ENCODE measurements at regions not wholly inside any gene's neighbourhood (a gene's known extent, or its start where the extent isn't known, plus 50 kb on each side); places are given as distances from the start of the nearest gene placed in this dataset.

GRCh38 chr10:121087688-121088087 is 236.5 kb downstream of the WDR11 start:
- H3K9ac ChIP-seq (ENCODE audit: extremely low read depth, low read length, poor library complexity, severe bottlenecking), result no peak overlapping the region
- H3K4me1 Mint-ChIP-seq, result peaks cover 10% of the 10 kb centered on the region
- no peaks in the 10 kb centered on the region for H3K36me3 ChIP-seq (ENCODE audit: control insufficient read depth, insufficient read depth, low read length)
- H3K9me3 Mint-ChIP-seq, result peaks cover 2% of the 10 kb centered on the region
- H3K4me3 Mint-ChIP-seq, result no peak overlapping the region
- no peak overlapping the region for H3K27ac ChIP-seq (ENCODE audit: low read depth, low read length)
- H3K27me3 Mint-ChIP-seq (ENCODE audit: insufficient read depth), result no peaks in the 10 kb centered on the region
- WGBS, 2 experiments (ENCODE audit: insufficient coverage in 1 of 2, insufficient read length in 1 of 2), result 93 to 100% methylated on average over 2 to 4 of the region's 4 CpGs
- H3K9me3 ChIP-seq (ENCODE audit: control insufficient read depth, low read length), result peaks cover 9% of the 10 kb centered on the region
- no peaks in the 10 kb centered on the region for H3K27me3 ChIP-seq (ENCODE audit: control insufficient read depth, insufficient read depth, low read length, poor library complexity, severe bottlenecking)
- no peak for DNase-seq
- no peak for TF ChIP-seq CTCF (conservative IDR thresholded peaks at IDR 0.05)
- H3K27ac Mint-ChIP-seq, result no peak overlapping the region
- no peaks in the 10 kb centered on the region for H3K36me3 Mint-ChIP-seq (ENCODE audit: low read depth)
- no peak overlapping the region for H3K4me3 ChIP-seq (ENCODE audit: low read length)
- no peaks in the 10 kb centered on the region for H3K4me1 ChIP-seq (ENCODE audit: control insufficient read depth, insufficient read depth, low read length)

DNA sequence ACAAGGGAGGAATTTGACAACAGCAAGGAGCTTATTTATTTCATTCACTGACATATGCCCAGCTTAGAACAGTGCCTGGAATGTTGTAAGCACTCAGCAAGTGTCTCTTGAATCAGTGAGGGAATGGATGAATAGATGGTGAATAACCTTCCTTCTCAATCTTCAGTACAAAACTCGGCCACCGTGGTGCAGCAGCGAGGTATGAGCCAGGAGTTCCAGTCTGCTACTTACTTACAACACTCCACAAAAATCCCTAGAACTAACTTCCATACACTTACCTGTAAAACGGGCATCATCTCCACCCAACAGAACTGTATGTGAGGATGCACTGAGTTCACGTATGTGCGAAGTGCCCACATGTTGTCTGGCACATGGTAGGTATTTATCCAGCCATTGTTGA is 237.4 kb downstream of the WDR11 start:
- Mint-ChIP-seq H3K9me3 (peaks cover 2% of the 10 kb centered on the region), H3K27me3 (ENCODE audit: insufficient read depth) (no peaks in the 10 kb centered on the region), H3K4me1 (peaks cover 11% of the 10 kb centered on the region), H3K27ac (no peak overlapping the region), H3K4me3 (no peak overlapping the region), H3K36me3 (ENCODE audit: low read depth) (no peaks in the 10 kb centered on the region)
- Histone ChIP-seq H3K9ac (ENCODE audit: extremely low read depth, low read length, poor library complexity, severe bottlenecking) (no peak overlapping the region), H3K4me3 (ENCODE audit: low read length) (no peak overlapping the region), H3K27me3 (ENCODE audit: control insufficient read depth, insufficient read depth, low read length, poor library complexity, severe bottlenecking) (no peaks in the 10 kb centered on the region), H3K36me3 (ENCODE audit: control insufficient read depth, insufficient read depth, low read length) (no peaks in the 10 kb centered on the region), H3K27ac (ENCODE audit: low read depth, low read length) (no peak overlapping the region), H3K9me3 (ENCODE audit: control insufficient read depth, low read length) (peaks cover 9% of the 10 kb centered on the region), H3K4me1 (ENCODE audit: control insufficient read depth, insufficient read depth, low read length) (no peaks in the 10 kb centered on the region)
- peak; percentile 73 for TF ChIP-seq CTCF (conservative IDR thresholded peaks at IDR 0.05)
- WGBS, 2 experiments (ENCODE audit: insufficient coverage in 1 of 2, insufficient read length in 1 of 2), result 61 to 70% methylated on average over 3 to 6 of the region's 6 CpGs
- DNase-seq, result peak; percentile 86

GRCh38 chr10:121089434-121089833 is 238.3 kb downstream of the WDR11 start:
- WGBS, 2 experiments (ENCODE audit: insufficient coverage in 1 of 2, insufficient read length in 1 of 2), result 92% methylated on average over 2 to 3 of the region's 3 CpGs
- Histone ChIP-seq H3K4me3 (ENCODE audit: low read length) (no peak overlapping the region), H3K9ac (ENCODE audit: extremely low read depth, low read length, poor library complexity, severe bottlenecking) (no peak overlapping the region), H3K27me3 (ENCODE audit: control insufficient read depth, insufficient read depth, low read length, poor library complexity, severe bottlenecking) (no peaks in the 10 kb centered on the region), H3K36me3 (ENCODE audit: control insufficient read depth, insufficient read depth, low read length) (no peaks in the 10 kb centered on the region), H3K4me1 (ENCODE audit: control insufficient read depth, insufficient read depth, low read length) (no peaks in the 10 kb centered on the region), H3K27ac (ENCODE audit: low read depth, low read length) (no peak overlapping the region), H3K9me3 (ENCODE audit: control insufficient read depth, low read length) (peaks cover 9% of the 10 kb centered on the region)
- Mint-ChIP-seq H3K27me3 (ENCODE audit: insufficient read depth) (no peaks in the 10 kb centered on the region), H3K36me3 (ENCODE audit: low read depth) (no peaks in the 10 kb centered on the region), H3K4me1 (peaks cover 4% of the 10 kb centered on the region), H3K4me3 (no peak overlapping the region), H3K27ac (no peak overlapping the region), H3K9me3 (peaks cover 2% of the 10 kb centered on the region)
- TF ChIP-seq CTCF (conservative IDR thresholded peaks at IDR 0.05), result no peak
- no peak for DNase-seq
